GM12878 (cell line): ENCODE measurements at regions not wholly inside any gene's neighbourhood (a gene's known extent, or its start where the extent isn't known, plus 50 kb on each side); places are given as distances from the start of the nearest gene placed in this dataset.

ENCODE experiments used
- ATAC-seq: fragments of 200-7000 bp; cut with Tn5 transposase; 3 replicates; pipeline ENCODE4 v1.9.1; 2020; ENCODE audit warnings: mild to moderate bottlenecking, moderate library complexity
- BruUV-seq: library from RNA; stranded (reverse); fragments of 400-500 nt; replicated peaks from 2 replicates; lab custom pipeline; 2021; lab: Mats Ljungman, UMichigan
- CTCF ChIA-PET: fragments of 300-600 bp; sonication (Branson Sonifier 250); formaldehyde crosslinking; extraction: SDS; loops from one replicate; lab custom pipeline; 2021; ENCODE audit warnings: inconsistent platforms; lab: Yijun Ruan, JAX
- POLR2A ChIA-PET: fragments of 350-600 bp; formaldehyde crosslinking; extraction: SDS; loops from one replicate; lab custom pipeline; 2021; ENCODE audit warnings: inconsistent platforms; lab: Charles Lee
- RAD21 ChIA-PET: fragments of 300-600 bp; sonication (Branson Sonifier 250); formaldehyde crosslinking; loops from one replicate; lab custom pipeline; 2023; ENCODE audit warnings: antibody characterized with exemption; ENCODE audit not compliant: unreplicated experiment; lab: Charles Lee
- SMC1A ChIA-PET: fragments of 300-600 bp; sonication (Branson Sonifier 250); formaldehyde crosslinking; loops from one replicate; lab custom pipeline; 2023; ENCODE audit not compliant: unreplicated experiment, uncharacterized antibody; lab: Charles Lee
- DNase-seq: peaks from one replicate; pipeline ENCODE4 v3.0.0-alpha.2; 2011; ENCODE audit warnings: low read depth, low spot score
- FAIRE-seq: peaks from 3 replicates; lab custom pipeline; 2011; peaks lifted over from hg19 to GRCh38; lab: Jason Lieb, UNC
- H2AFZ ChIP-seq: 2 replicates; pipeline ENCODE4 v1.6.0; 2011; ENCODE audit warnings: low read depth, low read length, control low read depth; ENCODE audit not compliant: control insufficient read depth
- H3K27ac ChIP-seq: 2 replicates; pipeline ENCODE4 v1.5.1; 2011; ENCODE audit warnings: control low read depth; ENCODE audit not compliant: control insufficient read depth, insufficient read depth
- H3K27me3 ChIP-seq, 2 experiments: replicated peaks in 1 of 2; 2 replicates each; pipeline versions ENCODE4 v1.6.0 to v1.6.1; 2011; ENCODE audit warnings: low read length in 1 of 2; ENCODE audit not compliant: control insufficient read depth in 2 of 2, insufficient read depth in 2 of 2
- H3K36me3 ChIP-seq, 2 experiments: 2 replicates each; pipeline ENCODE4 v1.5.1; 2011; ENCODE audit warnings: low read length in 1 of 2; ENCODE audit not compliant: control insufficient read depth in 2 of 2, insufficient read depth in 2 of 2
- H3K4me1 ChIP-seq: 2 replicates; pipeline ENCODE4 v1.6.1; 2011; ENCODE audit warnings: mild to moderate bottlenecking, low read length, moderate library complexity, mixed read lengths; ENCODE audit not compliant: control insufficient read depth, insufficient read depth
- H3K4me2 ChIP-seq: 2 replicates; pipeline ENCODE4 v1.6.0; 2011; ENCODE audit warnings: control low read depth; ENCODE audit not compliant: control insufficient read depth, insufficient read depth
- H3K4me3 ChIP-seq: fragments of 200-600 bp; sonication (generic); 2 replicates; pipeline ENCODE4 v1.5.1; 2016
- H3K79me2 ChIP-seq: 2 replicates; pipeline ENCODE4 v1.6.0; 2011; ENCODE audit warnings: low read length; ENCODE audit not compliant: control insufficient read depth, insufficient read depth
- H3K9ac ChIP-seq: 2 replicates; pipeline ENCODE4 v1.8.0; 2011; ENCODE audit warnings: low read length, control low read depth, mixed read lengths; ENCODE audit not compliant: control insufficient read depth, insufficient read depth
- H3K9me3 ChIP-seq: replicated peaks from 3 replicates; pipeline ENCODE4 v1.5.1; 2011; ENCODE audit warnings: mild to moderate bottlenecking, low read length; ENCODE audit not compliant: control insufficient read depth, insufficient read depth
- H4K20me1 ChIP-seq: 2 replicates; pipeline ENCODE4 v1.6.0; 2011; ENCODE audit not compliant: control insufficient read depth, insufficient read depth
- WGBS: methylation state at CpG from one replicate; pipeline ENCODE4 v1.1.6; 2016; ENCODE audit warnings: low lambda C conversion rate; ENCODE audit not compliant: insufficient replicate concordance, insufficient coverage; ENCODE audit errors: missing lambda C conversion rate; 5-methylcytosine and 5-hydroxymethylcytosine counted together
- in situ Hi-C: fragments of 300-500 bp; cut with MboI; formaldehyde crosslinking; loops from 9 replicates; pipeline ENCODE4 v1.14.3; 2018; ENCODE audit warnings: mixed read lengths
- intact Hi-C: fragments of 100-400 bp; cut with micrococcal nuclease; formaldehyde crosslinking; loops from one replicate; pipeline ENCODE4 v1.14.2; 2022; ENCODE audit not compliant: unreplicated experiment
- TF ChIP-seq, protein P1 (sequence below): fragments of 450-650 bp; IDR thresholded peaks from 2 replicates; pipeline ENCODE4 v1.6.1; 2017; ENCODE audit warnings: mild to moderate bottlenecking
- TF ChIP-seq, protein P2 (sequence below): fragments of 450-650 bp; IDR thresholded peaks from 2 replicates; pipeline ENCODE4 v1.6.1; 2017; ENCODE audit warnings: mild to moderate bottlenecking, low read depth, inconsistent platforms; ENCODE audit not compliant: poor library complexity, severe bottlenecking

DNA sequence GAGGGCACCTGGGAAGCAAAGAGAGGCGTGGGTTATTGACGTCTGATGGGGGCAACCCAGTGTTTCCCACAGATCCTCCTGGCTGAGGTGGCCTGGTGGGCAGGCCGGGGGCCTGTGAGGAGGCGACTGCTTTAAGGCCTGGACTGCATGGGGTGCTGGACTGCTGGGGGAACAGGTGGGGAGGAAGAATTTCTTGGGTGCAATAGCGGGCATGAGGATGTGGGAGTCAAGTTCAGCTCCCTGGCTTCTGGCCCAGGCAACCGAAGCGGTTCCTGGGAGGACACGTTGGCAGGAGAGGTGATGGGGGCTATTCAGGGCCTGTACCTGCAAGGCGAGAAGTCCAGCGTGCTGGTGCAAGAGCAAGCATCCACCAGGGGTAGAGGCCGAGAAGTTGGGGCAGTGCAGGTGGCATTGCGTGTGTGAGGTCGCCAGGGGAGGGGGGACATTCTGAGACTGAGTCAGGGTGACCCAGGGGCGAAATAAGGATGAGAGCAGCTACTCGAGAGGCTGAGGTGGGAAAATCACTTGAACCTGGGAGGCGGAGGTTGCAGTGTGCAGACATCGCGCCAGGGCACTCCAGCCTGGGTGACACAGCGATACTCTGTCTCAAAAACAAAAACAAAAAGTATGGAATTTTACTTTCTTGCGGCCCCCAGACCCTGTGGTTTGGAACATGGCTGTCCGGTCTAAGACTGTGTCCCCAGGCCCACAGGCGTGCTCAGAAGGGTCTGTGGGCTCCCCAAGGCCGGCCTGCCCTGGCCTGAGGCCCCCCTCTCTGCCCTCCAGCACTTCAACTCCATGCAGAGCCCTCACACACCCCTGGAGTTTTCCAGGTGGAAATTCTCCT, 53.6 kb upstream of the ELN start (continued):
- TF ChIP-seq, protein P1, sequence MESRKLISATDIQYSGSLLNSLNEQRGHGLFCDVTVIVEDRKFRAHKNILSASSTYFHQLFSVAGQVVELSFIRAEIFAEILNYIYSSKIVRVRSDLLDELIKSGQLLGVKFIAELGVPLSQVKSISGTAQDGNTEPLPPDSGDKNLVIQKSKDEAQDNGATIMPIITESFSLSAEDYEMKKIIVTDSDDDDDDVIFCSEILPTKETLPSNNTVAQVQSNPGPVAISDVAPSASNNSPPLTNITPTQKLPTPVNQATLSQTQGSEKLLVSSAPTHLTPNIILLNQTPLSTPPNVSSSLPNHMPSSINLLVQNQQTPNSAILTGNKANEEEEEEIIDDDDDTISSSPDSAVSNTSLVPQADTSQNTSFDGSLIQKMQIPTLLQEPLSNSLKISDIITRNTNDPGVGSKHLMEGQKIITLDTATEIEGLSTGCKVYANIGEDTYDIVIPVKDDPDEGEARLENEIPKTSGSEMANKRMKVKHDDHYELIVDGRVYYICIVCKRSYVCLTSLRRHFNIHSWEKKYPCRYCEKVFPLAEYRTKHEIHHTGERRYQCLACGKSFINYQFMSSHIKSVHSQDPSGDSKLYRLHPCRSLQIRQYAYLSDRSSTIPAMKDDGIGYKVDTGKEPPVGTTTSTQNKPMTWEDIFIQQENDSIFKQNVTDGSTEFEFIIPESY: no peak

DNA sequence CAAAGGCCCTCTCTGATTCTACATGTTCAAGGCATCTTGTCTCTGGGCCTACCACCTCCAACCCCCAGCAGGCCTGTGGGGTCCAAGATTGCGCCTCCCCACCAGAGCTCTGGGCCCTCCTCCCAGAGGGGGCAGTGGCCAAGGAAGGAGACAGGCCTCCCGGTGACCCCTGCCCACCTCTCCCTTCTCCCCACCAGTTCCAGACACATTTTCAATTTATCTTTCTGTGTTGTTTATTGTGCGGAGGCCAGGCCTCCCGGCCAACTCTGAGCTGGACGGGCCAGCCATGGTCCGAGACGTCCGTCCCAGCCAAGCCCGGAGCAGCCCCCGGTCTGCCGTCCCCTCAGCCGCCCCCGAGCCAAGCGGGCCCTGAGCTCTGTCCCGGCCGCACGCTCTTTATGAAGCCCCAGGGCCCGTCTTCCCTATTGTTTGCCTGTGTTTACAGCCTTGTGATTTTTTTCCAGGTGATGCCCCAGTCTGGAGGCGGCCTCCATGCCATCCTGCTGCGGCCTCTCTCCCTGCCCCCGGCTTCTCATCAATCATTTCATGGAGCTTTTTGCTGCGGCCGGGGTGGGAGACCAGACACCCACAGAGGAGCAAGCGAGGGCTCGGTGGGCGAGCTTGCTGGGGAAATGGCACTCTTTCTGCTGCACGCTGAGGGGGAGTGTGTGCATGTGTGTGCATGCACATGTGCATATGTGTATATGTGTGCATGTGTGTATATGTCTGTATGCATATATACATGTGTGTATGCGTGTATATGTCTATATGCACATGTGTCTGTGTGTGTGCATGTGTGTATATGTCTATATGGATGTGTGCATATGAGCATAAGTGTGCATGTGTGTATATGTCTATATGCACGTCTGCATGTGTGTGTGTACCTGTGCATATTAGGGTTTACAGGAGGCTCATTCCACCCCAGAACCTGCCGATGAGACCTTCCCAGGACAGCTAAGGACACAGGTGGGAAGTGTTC, 52.7 kb upstream of the ELN start:
- Histone ChIP-seq H3K27ac (no peak overlapping the region), H3K4me1 (peaks cover 8% of the 10 kb centered on the region), H4K20me1 (no peaks in the 10 kb centered on the region), H2AFZ (no peak overlapping the region), H3K9me3 (no peaks in the 10 kb centered on the region), H3K9ac (no peak overlapping the region), H3K36me3 (no peaks in the 10 kb centered on the region), H3K4me3 (no peak overlapping the region), H3K4me2 (no peak overlapping the region), H3K79me2 (no peaks in the 10 kb centered on the region), H3K27me3 (no peaks in the 10 kb centered on the region)
- BruUV-seq: no TSS peak
- RAD21 ChIA-PET: no interaction called here
- intact Hi-C loops: no loop called here
- DNase-seq (no peak), ATAC-seq (no peak), FAIRE-seq (no peak)
- in situ Hi-C loops: no loop called here
- POLR2A ChIA-PET: no interaction called here
- 52% methylated on average over 30 of the region's 30 CpGs for WGBS
- TF ChIP-seq, protein P2, sequence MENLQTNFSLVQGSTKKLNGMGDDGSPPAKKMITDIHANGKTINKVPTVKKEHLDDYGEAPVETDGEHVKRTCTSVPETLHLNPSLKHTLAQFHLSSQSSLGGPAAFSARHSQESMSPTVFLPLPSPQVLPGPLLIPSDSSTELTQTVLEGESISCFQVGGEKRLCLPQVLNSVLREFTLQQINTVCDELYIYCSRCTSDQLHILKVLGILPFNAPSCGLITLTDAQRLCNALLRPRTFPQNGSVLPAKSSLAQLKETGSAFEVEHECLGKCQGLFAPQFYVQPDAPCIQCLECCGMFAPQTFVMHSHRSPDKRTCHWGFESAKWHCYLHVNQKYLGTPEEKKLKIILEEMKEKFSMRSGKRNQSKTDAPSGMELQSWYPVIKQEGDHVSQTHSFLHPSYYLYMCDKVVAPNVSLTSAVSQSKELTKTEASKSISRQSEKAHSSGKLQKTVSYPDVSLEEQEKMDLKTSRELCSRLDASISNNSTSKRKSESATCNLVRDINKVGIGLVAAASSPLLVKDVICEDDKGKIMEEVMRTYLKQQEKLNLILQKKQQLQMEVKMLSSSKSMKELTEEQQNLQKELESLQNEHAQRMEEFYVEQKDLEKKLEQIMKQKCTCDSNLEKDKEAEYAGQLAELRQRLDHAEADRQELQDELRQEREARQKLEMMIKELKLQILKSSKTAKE: no peak
- CTCF ChIA-PET: interaction anchor here (1.0 kb wide), 1 partner anchor 12 kb away, joined by 3 read pairs; no protein-coding TSS in a partner anchor
- SMC1A ChIA-PET: no interaction called here
